Activated CD8-positive, alpha-beta memory T cell treated with anti-CD3 and anti-CD28 coated beads, Interleukin-2, amount 50 U/mL, for 4 hours (primary cell): ENCODE measurements at regions not wholly inside any gene's neighbourhood (a gene's known extent, or its start where the extent isn't known, plus 50 kb on each side); places are given as distances from the start of the nearest gene placed in this dataset.

Experiments used
- DNase-seq: peaks from one replicate; pipeline ENCODE4 v3.0.0-alpha.2; 2020

GRCh38 chr2:120884472-120885290, 149.0 kb downstream of the GLI2 start:
- no peak for DNase-seq

- DNase-seq = no peak
Observed at GRCh38 chr2:120885321-120885720, 149.7 kb downstream of the GLI2 start.

- no peak for DNase-seq
Observed at GRCh38 chr2:120885749-120886148, 150.1 kb downstream of the GLI2 start.

DNA sequence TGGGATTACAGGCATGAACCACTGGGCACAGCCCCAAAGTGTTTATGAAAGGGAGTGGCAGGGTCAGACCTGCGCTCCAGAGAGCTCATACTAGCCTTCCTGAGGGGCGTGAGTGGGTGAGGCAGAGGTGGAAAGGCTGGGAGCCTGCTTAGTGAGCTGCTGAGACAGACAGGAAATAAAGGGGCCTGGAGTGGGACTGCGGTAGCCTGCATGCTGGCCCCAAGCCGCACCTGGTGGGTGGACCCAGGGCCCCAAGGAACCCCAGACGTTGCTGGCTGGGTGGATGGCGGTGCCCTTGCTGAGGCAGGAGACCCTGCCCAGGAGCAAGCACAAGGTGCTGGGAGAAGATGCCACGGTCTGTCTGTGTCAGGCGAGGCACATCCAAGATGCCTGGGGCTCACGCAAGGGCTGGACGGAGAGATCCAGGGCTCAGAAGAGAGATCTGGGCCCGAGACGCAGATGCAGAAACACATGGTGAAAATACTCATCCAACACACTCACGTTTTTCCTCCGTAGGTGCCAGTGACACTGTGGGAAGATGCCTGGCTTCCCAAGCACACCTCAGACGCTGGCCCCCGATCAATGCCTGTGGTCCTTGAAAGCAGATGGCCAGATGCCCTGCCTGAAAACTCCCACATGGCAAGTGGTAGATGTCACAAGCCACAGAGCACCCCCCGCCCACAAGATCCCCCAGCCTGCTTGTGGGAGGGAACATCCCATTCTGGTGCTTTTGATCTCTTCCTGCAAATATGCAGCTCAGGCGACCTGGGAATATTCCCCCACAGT, 151.1 kb downstream of the GLI2 start:
- DNase-seq = no peak

- no peak for DNase-seq
Observed at GRCh38 chr2:120887320-120887697, 151.6 kb downstream of the GLI2 start.

GRCh38 chr2:120887741-120888231, 152.1 kb downstream of the GLI2 start:
- no peak for DNase-seq

GRCh38 chr2:120888851-120889250, 153.2 kb downstream of the GLI2 start:
- DNase-seq = no peak

DNA sequence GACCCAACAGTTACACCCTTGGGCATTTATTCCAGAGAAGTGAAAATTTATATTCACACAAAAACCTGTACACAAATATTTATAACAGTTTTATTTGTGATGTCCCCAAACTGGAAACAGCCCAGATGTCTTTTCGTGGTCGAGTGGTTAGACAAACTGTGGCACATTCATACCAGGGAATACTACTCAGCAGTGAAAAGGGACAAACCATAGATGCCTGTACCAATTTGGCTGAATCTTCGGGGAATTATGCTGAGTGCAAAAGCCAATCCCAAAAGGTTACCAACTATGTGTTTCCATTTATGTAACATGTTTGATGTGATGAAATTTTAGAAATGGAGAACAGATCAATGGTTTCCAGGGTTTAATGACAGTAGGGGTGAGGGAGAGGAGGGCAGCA, 154.3 kb downstream of the GLI2 start:
- no peak for DNase-seq

DNA sequence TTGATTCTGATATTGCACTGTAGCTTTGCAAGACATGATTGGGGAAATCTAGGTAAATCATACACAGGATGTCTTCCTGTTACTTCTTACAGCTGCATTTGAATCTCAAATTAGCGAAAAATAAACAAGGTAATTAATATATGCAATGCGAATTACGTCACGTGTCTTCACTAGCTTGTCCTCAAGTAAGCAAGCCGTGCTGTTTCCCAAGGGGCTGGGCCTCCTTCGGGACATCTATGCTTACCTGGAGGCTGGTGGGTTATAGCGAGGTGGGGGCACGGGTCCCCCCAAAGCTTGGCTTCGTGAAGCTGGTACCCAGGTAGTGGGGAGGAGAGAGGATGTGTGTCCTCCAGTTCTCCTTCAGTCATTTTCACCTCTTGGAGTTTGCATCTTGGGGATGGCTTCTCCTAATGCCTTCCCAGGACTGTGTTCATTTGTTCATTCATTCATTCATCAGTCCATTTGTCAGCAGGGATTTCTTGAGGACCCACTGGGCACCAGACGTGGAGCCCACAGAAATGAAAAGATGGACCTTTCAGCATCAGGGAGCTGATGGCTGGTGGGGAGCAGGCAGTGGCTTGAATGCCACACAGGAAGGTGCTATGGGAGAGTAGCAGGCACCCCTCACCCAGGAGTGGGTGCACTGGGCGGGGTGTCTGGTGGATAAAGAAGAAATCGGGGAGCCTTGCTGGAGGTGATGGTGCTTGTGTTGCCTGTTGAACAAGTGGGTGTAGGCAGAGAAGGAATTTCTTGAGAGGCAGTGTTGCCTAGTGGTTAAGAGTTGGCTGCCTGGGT, 155.1 kb downstream of the GLI2 start:
- no peak for DNase-seq

- no peak for DNase-seq
Observed at GRCh38 chr2:120892271-120892966, 156.8 kb downstream of the GLI2 start.

GRCh38 chr2:120892967-120893667, 157.4 kb downstream of the GLI2 start:
- no peak for DNase-seq

- DNase-seq = no peak
Observed at GRCh38 chr2:120893811-120894584, 158.3 kb downstream of the GLI2 start.

GRCh38 chr2:120894966-120895365, 159.3 kb downstream of the GLI2 start:
- DNase-seq = no peak

DNA sequence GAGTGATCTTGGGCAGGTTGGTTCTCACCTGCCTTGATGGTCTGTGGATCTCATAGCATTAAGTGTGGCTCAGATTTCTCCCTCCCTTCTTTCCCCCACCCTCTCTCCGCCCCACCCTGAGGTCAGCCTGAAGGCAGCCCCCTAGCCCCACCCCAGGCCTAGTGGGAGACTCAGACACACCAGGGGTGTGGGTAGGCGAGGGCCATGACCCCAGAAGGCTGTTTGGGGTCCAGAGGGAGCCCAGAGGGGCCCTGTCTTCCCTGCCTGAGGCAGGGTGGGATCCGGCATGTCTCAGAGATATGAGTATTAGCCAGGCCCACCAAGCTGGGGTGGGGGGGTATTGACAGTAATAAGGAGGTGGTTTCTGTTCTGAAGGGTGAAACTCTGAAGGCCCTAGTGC, 160.5 kb downstream of the GLI2 start:
- DNase-seq = no peak

GRCh38 chr2:120896901-120897300, 161.2 kb downstream of the GLI2 start:
- no peak for DNase-seq

DNA sequence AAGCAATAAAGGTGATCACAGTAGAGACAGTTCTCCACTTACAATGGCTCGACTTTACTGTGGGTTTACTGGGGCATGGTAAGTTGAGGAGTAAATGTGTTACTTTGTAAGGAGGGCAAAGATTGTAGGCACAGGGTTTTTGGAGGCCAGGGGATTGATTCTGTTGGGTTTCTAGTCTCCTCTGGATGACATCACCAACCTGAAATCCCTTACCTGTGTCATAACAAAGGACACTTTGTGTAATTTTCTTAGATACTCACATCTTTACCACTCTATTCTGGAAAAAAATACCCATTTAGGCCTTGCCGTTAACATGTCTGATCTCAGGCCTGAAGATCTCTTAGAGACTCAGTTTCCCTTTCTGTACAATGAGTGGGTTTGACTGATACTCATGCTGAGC, 161.7 kb downstream of the GLI2 start:
- DNase-seq = no peak

- no peak for DNase-seq
Observed at GRCh38 chr2:120898496-120898895, 162.8 kb downstream of the GLI2 start.

GRCh38 chr2:120898961-120899750, 163.5 kb downstream of the GLI2 start:
- DNase-seq = no peak

GRCh38 chr2:120899771-120900170, 164.1 kb downstream of the GLI2 start:
- DNase-seq = no peak

GRCh38 chr2:120901201-120901600, 165.5 kb downstream of the GLI2 start:
- DNase-seq = no peak
